C4-2B (cell line): ENCODE measurements at regions not wholly inside any gene's neighbourhood (a gene's known extent, or its start where the extent isn't known, plus 50 kb on each side); places are given as distances from the start of the nearest gene placed in this dataset.
A peak's percentile ranks its signal among the peaks of the same experiment; 100 is the strongest.

ENCODE experiments used
- H3K27ac ChIP-seq: fragments of 450-650 bp; 2 replicates; pipeline ENCODE4 v1.5.1; 2017
- CTCF ChIP-seq: fragments of 450-650 bp; conservative IDR thresholded peaks from 2 replicates; pipeline ENCODE4 v1.5.1; 2017; ENCODE audit warnings: mild to moderate bottlenecking
- ZFX ChIP-seq: fragments of 450-650 bp; IDR thresholded peaks from 2 replicates; pipeline ENCODE4 v1.6.1; 2017

DNA sequence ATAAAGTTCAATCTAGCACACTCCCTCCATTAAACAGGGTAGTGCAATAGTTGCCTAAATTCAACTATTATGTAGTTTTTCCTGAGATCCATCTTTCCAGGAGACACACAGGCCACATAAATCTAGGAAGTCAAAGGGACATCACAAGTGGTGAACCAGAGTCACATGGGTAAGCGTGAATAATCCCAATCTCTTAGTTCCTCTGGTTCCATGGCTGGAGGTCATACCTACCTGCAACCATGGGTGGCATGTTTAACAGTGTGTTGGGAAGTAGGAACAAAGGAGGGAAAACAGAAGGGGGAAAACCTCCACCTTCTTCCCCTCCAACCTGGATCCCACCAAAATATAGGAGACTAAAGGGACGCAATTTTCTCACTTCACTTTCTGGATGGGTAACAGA, 2651.6 kb downstream of the ARAP2 start:
- TF ChIP-seq ZFX (no peak), CTCF (no peak)
- no peak overlapping the region for H3K27ac ChIP-seq

- no peak for TF ChIP-seq CTCF
- no peak for TF ChIP-seq ZFX
- no peak overlapping the region for H3K27ac ChIP-seq
These were observed 2637.4 kb downstream of the ARAP2 start for GRCh38 chr4:33606951-33607350.

DNA sequence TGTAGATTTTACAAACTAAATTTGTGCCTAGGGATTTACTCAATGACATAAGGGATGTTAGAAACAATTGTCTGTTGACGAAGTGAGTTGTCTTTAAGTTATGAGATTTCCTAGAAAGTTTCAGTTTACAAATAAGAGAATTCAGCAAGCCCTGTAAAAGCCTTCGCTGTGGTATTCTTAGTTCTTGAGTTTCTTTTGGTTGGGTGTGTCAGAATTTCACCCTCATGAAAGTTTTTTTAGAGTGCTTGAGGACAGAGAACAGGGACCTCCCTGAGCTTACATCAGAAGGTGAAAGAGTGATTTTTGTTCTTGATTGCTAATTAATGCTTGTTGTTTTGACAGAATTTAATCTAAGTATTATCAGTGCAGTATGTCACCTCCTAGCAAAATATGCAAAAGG, 2628.2 kb downstream of the ARAP2 start:
- H3K27ac ChIP-seq, result no peak overlapping the region
- TF ChIP-seq ZFX (no peak), CTCF (no peak)

GRCh38 chr4:33625748-33626147, 2618.6 kb downstream of the ARAP2 start:
- TF ChIP-seq CTCF (peak; percentile 32), ZFX (no peak)
- H3K27ac ChIP-seq, result no peak overlapping the region

DNA sequence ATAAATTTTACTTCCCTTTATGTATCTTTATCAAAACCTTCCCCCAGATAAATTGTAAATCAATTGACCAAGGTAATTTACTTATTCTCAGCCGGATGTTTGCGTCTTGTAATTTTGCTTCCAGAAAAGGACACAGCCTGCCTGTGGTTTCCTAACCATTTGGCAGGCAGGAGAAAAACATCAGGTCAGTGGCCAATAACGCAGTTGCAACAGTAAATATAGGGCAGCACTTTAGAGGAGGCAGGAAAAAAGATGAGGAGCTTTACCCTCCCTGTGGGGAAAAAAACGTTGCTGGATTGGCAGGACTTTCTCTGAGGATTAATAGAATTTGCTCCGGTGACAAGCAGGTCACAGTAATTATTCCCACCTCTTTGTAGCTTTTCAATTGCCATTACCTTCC, 2618.1 kb downstream of the ARAP2 start:
- no peak for TF ChIP-seq CTCF
- TF ChIP-seq ZFX, result no peak
- H3K27ac ChIP-seq, result no peak overlapping the region

- H3K27ac ChIP-seq, result no peak overlapping the region
- TF ChIP-seq ZFX (no peak), CTCF (no peak)
These were observed 2616.0 kb downstream of the ARAP2 start for GRCh38 chr4:33628296-33628695.

DNA sequence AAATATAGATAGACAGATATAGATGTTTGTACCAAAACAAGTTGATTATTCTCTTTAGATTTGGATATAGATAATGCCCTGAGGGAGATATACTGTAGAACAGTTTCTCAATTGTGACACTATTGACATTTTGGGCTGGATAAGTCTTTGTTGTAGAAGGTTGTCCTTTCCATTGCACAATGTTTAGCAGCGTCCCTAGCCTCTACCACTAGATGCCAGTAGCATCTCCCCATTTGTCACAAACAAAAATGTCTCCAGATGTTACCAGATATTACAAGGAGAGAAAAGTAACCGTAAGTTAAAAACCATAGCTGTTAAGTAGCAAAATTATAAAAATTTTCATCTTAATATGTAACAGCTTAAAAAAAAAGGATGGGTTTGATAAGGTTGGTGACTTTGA, 2595.3 kb downstream of the ARAP2 start:
- TF ChIP-seq CTCF (peak; percentile 38), ZFX (no peak)

More for the DNA sequence above, 2595.3 kb downstream of the ARAP2 start:
- H3K27ac ChIP-seq, result no peak overlapping the region
